GM23338 (cell line): ENCODE measurements at regions not wholly inside any gene's neighbourhood (a gene's known extent, or its start where the extent isn't known, plus 50 kb on each side); places are given as distances from the start of the nearest gene placed in this dataset.

ENCODE experiments used
- ATAC-seq: fragments of 200-7000 bp; cut with Tn5 transposase; 3 replicates; pipeline ENCODE4 v1.9.1; 2020
- DNase-seq: peaks from one replicate; pipeline ENCODE4 v3.0.0-alpha.2; 2015; ENCODE audit warnings: low spot score
- H2AFZ ChIP-seq: fragments of 200-600 bp; sonication (generic); 2 replicates; pipeline ENCODE4 v1.8.0; 2016; ENCODE audit warnings: antibody characterized with exemption, mild to moderate bottlenecking, moderate library complexity
- H3F3A ChIP-seq: fragments of 200-600 bp; sonication (generic); replicated peaks from 2 replicates; pipeline ENCODE4 v1.8.0; 2017; ENCODE audit warnings: antibody characterized with exemption, mixed run types, low read depth
- H3K27ac ChIP-seq: fragments of 200-600 bp; sonication (generic); 2 replicates; pipeline ENCODE4 v1.6.1; 2016; ENCODE audit warnings: low read depth
- H3K27me3 ChIP-seq: fragments of 200-600 bp; sonication (generic); 2 replicates; pipeline ENCODE4 v1.8.0; 2016; ENCODE audit warnings: mild to moderate bottlenecking, mixed run types, moderate library complexity; ENCODE audit not compliant: insufficient read depth
- H3K36me3 ChIP-seq: fragments of 200-600 bp; sonication (generic); 2 replicates; pipeline ENCODE4 v1.8.0; 2016; ENCODE audit warnings: mild to moderate bottlenecking; ENCODE audit not compliant: insufficient read depth
- H3K4me1 ChIP-seq: fragments of 200-600 bp; sonication (generic); 2 replicates; pipeline ENCODE4 v1.8.0; 2016; ENCODE audit warnings: mild to moderate bottlenecking, moderate library complexity; ENCODE audit not compliant: insufficient read depth
- H3K4me2 ChIP-seq: fragments of 200-600 bp; sonication (generic); 2 replicates; pipeline ENCODE4 v1.7.1; 2017; ENCODE audit warnings: mixed run types
- H3K4me3 ChIP-seq: fragments of 200-600 bp; sonication (generic); 2 replicates; pipeline ENCODE4 v1.6.1; 2016; ENCODE audit warnings: mixed run types
- H3K79me2 ChIP-seq: fragments of 200-600 bp; sonication (generic); replicated peaks from 2 replicates; pipeline ENCODE4 v1.8.0; 2017; ENCODE audit warnings: mild to moderate bottlenecking; ENCODE audit not compliant: insufficient read depth
- H3K9me2 ChIP-seq: fragments of 200-600 bp; sonication (generic); 2 replicates; pipeline ENCODE4 v1.8.0; 2017; ENCODE audit not compliant: insufficient read depth
- H4K20me1 ChIP-seq: fragments of 200-600 bp; sonication (generic); replicated peaks from 2 replicates; pipeline ENCODE4 v1.8.0; 2017; ENCODE audit warnings: mild to moderate bottlenecking; ENCODE audit not compliant: insufficient read depth
- H3K27ac Mint-ChIP-seq: 2 replicates; pipeline ENCODE4 v1.8.0; 2020; ENCODE audit warnings: inconsistent platforms, mild to moderate bottlenecking, moderate library complexity, mixed read lengths
- H3K27me3 Mint-ChIP-seq: 3 replicates; pipeline ENCODE4 v1.8.0; 2022; ENCODE audit warnings: low read depth, mild to moderate bottlenecking, moderate library complexity, mixed read lengths, inconsistent platforms; ENCODE audit not compliant: insufficient read depth, poor library complexity
- H3K36me3 Mint-ChIP-seq: 3 replicates; pipeline ENCODE4 v1.8.0; 2021; ENCODE audit warnings: low read depth, mild to moderate bottlenecking, inconsistent platforms, moderate library complexity, mixed read lengths
- H3K4me1 Mint-ChIP-seq: 3 replicates; pipeline ENCODE4 v1.8.0; 2020; ENCODE audit warnings: mild to moderate bottlenecking, inconsistent platforms, mixed read lengths
- H3K4me3 Mint-ChIP-seq: 3 replicates; pipeline ENCODE4 v1.8.0; 2021; ENCODE audit warnings: moderate library complexity, mild to moderate bottlenecking, inconsistent platforms, mixed read lengths
- H3K9me3 Mint-ChIP-seq: 3 replicates; pipeline ENCODE4 v1.8.0; 2020; ENCODE audit warnings: moderate library complexity, mild to moderate bottlenecking, inconsistent platforms, mixed read lengths
- CREB1 ChIP-seq: fragments of 250-450 bp; sonication (Bioruptor Pico); IDR thresholded peaks from 2 replicates; pipeline ENCODE4 v1.5.0; 2020; ENCODE audit warnings: low read depth, mild to moderate bottlenecking, moderate library complexity
- EZH2 ChIP-seq: fragments of 200-600 bp; sonication (generic); IDR thresholded peaks from one replicate; pipeline ENCODE4 v1.8.0; 2017; ENCODE audit warnings: antibody characterized with exemption, mild to moderate bottlenecking, low read depth; ENCODE audit not compliant: unreplicated experiment
- EZH2phosphoT487 ChIP-seq: fragments of 200-600 bp; sonication (generic); IDR thresholded peaks from one replicate; pipeline ENCODE4 v1.8.1; 2018; ENCODE audit warnings: antibody characterized with exemption; ENCODE audit not compliant: unreplicated experiment
- JUNB ChIP-seq: IDR thresholded peaks from one replicate; pipeline ENCODE4 v1.6.1; 2016; ENCODE audit warnings: antibody characterized with exemption; ENCODE audit not compliant: unreplicated experiment
- NANOG ChIP-seq: IDR thresholded peaks from 2 replicates; pipeline ENCODE4 v1.6.1; 2016; ENCODE audit warnings: antibody characterized with exemption, borderline replicate concordance
- POLR2AphosphoS5 ChIP-seq: IDR thresholded peaks from 2 replicates; pipeline ENCODE4 v1.6.1; 2016; ENCODE audit warnings: antibody characterized with exemption, low read depth
- STAT1 ChIP-seq: IDR thresholded peaks from one replicate; pipeline ENCODE4 v1.6.1; 2016; ENCODE audit warnings: antibody characterized with exemption; ENCODE audit not compliant: unreplicated experiment
- ZNF114 ChIP-seq: fragments of 250-450 bp; sonication (Bioruptor Pico); IDR thresholded peaks from 2 replicates; pipeline ENCODE4 v1.5.0; 2020; ENCODE audit warnings: mild to moderate bottlenecking, moderate library complexity
- ZNF331 ChIP-seq: fragments of 250-450 bp; sonication (Bioruptor Pico); IDR thresholded peaks from 2 replicates; pipeline ENCODE4 v1.5.0; 2020; ENCODE audit warnings: low read depth, mild to moderate bottlenecking, moderate library complexity
- TF ChIP-seq, protein P1 (sequence below): IDR thresholded peaks from 2 replicates; pipeline ENCODE4 v1.6.1; 2016; ENCODE audit warnings: antibody characterized with exemption
- TF ChIP-seq, protein P2 (sequence below), 2 experiments: fragments of 200-600 bp in 1 of 2; sonication (generic) in 1 of 2; conservative IDR thresholded peaks; 2 replicates each; pipeline versions ENCODE4 v1.5.1 to v1.6.1; 2016 to 2017; ENCODE audit warnings: antibody characterized with exemption in 2 of 2, low read depth in 2 of 2, mild to moderate bottlenecking in 2 of 2, moderate library complexity in 1 of 2
- TF ChIP-seq, protein P3 (sequence below): IDR thresholded peaks from one replicate; pipeline ENCODE4 v1.6.1; 2018; ENCODE audit warnings: antibody characterized with exemption; ENCODE audit not compliant: unreplicated experiment
- TF ChIP-seq, protein P4 (sequence below): fragments of 250-450 bp; sonication (Bioruptor Pico); IDR thresholded peaks from 2 replicates; pipeline ENCODE4 v1.5.0; 2020; ENCODE audit warnings: mild to moderate bottlenecking, moderate library complexity

DNA sequence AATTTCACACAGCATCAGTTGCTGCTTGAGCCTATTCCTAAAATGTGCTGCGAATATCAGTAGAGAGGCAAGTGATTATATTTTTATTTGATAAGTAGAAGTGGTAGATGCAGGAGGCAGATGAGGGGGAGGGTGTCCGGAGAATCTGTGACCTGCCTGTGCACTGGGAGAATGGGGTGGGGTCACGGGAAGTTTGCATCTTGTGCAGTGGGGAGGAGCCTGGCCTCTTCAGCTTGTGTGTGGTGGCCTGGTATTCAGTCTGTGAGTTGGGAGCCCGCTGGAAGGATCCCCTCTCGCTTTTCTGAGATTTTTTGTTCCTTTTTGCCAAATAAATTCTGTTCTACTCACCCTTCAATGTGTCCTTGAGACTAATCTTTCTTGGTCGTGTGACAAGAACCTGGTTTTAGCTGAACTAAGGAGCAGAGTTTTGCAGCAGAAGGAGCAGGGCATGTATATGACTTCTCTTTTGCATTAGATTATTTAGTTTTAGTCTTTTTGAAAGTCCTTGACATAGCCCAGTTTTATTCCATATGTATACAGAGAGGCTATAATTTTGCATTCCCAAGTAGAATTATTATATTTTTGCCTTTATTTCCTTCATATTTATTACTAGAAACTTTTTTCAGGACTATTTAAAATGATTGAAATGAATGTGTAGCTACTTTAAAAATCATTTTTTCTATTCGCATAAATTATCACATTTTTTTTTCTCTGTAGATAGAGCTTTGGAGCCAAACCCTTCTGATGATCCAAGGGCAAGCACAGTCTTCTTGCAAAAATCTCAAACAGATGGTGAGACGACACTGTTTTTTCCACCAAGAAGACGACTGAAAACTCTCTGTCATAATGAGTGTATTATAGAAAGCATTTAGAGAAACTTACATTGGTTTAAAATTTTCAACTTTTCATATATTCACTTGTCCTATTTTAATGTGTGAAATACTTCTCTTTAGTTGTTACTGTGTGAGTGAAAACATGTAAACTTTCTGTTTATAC is 1257.2 kb downstream of the UQCRFS1 start:
- no peaks in the 10 kb centered on the region for H3K27me3 Mint-ChIP-seq
- DNase-seq = no peak
- no peak overlapping the region for H3K4me3 Mint-ChIP-seq
- TF ChIP-seq ZNF331 (CRISPR knock-in tag) (no peak), NANOG (no peak), ZNF114 (CRISPR knock-in tag) (no peak), JUNB (no peak), EZH2phosphoT487 (no peak), POLR2AphosphoS5 (no peak), CREB1 (CRISPR knock-in tag) (no peak), STAT1 (no peak), EZH2 (no peak)
- TF ChIP-seq, protein P1, sequence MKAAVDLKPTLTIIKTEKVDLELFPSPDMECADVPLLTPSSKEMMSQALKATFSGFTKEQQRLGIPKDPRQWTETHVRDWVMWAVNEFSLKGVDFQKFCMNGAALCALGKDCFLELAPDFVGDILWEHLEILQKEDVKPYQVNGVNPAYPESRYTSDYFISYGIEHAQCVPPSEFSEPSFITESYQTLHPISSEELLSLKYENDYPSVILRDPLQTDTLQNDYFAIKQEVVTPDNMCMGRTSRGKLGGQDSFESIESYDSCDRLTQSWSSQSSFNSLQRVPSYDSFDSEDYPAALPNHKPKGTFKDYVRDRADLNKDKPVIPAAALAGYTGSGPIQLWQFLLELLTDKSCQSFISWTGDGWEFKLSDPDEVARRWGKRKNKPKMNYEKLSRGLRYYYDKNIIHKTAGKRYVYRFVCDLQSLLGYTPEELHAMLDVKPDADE = no peak
- TF ChIP-seq, protein P2, sequence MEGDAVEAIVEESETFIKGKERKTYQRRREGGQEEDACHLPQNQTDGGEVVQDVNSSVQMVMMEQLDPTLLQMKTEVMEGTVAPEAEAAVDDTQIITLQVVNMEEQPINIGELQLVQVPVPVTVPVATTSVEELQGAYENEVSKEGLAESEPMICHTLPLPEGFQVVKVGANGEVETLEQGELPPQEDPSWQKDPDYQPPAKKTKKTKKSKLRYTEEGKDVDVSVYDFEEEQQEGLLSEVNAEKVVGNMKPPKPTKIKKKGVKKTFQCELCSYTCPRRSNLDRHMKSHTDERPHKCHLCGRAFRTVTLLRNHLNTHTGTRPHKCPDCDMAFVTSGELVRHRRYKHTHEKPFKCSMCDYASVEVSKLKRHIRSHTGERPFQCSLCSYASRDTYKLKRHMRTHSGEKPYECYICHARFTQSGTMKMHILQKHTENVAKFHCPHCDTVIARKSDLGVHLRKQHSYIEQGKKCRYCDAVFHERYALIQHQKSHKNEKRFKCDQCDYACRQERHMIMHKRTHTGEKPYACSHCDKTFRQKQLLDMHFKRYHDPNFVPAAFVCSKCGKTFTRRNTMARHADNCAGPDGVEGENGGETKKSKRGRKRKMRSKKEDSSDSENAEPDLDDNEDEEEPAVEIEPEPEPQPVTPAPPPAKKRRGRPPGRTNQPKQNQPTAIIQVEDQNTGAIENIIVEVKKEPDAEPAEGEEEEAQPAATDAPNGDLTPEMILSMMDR (conservative IDR thresholded peaks at IDR 0.05; ENCODE audit: low read depth in 2 of 2) = no peak
- TF ChIP-seq, protein P3, sequence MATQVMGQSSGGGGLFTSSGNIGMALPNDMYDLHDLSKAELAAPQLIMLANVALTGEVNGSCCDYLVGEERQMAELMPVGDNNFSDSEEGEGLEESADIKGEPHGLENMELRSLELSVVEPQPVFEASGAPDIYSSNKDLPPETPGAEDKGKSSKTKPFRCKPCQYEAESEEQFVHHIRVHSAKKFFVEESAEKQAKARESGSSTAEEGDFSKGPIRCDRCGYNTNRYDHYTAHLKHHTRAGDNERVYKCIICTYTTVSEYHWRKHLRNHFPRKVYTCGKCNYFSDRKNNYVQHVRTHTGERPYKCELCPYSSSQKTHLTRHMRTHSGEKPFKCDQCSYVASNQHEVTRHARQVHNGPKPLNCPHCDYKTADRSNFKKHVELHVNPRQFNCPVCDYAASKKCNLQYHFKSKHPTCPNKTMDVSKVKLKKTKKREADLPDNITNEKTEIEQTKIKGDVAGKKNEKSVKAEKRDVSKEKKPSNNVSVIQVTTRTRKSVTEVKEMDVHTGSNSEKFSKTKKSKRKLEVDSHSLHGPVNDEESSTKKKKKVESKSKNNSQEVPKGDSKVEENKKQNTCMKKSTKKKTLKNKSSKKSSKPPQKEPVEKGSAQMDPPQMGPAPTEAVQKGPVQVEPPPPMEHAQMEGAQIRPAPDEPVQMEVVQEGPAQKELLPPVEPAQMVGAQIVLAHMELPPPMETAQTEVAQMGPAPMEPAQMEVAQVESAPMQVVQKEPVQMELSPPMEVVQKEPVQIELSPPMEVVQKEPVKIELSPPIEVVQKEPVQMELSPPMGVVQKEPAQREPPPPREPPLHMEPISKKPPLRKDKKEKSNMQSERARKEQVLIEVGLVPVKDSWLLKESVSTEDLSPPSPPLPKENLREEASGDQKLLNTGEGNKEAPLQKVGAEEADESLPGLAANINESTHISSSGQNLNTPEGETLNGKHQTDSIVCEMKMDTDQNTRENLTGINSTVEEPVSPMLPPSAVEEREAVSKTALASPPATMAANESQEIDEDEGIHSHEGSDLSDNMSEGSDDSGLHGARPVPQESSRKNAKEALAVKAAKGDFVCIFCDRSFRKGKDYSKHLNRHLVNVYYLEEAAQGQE = no peak
- TF ChIP-seq, protein P4, sequence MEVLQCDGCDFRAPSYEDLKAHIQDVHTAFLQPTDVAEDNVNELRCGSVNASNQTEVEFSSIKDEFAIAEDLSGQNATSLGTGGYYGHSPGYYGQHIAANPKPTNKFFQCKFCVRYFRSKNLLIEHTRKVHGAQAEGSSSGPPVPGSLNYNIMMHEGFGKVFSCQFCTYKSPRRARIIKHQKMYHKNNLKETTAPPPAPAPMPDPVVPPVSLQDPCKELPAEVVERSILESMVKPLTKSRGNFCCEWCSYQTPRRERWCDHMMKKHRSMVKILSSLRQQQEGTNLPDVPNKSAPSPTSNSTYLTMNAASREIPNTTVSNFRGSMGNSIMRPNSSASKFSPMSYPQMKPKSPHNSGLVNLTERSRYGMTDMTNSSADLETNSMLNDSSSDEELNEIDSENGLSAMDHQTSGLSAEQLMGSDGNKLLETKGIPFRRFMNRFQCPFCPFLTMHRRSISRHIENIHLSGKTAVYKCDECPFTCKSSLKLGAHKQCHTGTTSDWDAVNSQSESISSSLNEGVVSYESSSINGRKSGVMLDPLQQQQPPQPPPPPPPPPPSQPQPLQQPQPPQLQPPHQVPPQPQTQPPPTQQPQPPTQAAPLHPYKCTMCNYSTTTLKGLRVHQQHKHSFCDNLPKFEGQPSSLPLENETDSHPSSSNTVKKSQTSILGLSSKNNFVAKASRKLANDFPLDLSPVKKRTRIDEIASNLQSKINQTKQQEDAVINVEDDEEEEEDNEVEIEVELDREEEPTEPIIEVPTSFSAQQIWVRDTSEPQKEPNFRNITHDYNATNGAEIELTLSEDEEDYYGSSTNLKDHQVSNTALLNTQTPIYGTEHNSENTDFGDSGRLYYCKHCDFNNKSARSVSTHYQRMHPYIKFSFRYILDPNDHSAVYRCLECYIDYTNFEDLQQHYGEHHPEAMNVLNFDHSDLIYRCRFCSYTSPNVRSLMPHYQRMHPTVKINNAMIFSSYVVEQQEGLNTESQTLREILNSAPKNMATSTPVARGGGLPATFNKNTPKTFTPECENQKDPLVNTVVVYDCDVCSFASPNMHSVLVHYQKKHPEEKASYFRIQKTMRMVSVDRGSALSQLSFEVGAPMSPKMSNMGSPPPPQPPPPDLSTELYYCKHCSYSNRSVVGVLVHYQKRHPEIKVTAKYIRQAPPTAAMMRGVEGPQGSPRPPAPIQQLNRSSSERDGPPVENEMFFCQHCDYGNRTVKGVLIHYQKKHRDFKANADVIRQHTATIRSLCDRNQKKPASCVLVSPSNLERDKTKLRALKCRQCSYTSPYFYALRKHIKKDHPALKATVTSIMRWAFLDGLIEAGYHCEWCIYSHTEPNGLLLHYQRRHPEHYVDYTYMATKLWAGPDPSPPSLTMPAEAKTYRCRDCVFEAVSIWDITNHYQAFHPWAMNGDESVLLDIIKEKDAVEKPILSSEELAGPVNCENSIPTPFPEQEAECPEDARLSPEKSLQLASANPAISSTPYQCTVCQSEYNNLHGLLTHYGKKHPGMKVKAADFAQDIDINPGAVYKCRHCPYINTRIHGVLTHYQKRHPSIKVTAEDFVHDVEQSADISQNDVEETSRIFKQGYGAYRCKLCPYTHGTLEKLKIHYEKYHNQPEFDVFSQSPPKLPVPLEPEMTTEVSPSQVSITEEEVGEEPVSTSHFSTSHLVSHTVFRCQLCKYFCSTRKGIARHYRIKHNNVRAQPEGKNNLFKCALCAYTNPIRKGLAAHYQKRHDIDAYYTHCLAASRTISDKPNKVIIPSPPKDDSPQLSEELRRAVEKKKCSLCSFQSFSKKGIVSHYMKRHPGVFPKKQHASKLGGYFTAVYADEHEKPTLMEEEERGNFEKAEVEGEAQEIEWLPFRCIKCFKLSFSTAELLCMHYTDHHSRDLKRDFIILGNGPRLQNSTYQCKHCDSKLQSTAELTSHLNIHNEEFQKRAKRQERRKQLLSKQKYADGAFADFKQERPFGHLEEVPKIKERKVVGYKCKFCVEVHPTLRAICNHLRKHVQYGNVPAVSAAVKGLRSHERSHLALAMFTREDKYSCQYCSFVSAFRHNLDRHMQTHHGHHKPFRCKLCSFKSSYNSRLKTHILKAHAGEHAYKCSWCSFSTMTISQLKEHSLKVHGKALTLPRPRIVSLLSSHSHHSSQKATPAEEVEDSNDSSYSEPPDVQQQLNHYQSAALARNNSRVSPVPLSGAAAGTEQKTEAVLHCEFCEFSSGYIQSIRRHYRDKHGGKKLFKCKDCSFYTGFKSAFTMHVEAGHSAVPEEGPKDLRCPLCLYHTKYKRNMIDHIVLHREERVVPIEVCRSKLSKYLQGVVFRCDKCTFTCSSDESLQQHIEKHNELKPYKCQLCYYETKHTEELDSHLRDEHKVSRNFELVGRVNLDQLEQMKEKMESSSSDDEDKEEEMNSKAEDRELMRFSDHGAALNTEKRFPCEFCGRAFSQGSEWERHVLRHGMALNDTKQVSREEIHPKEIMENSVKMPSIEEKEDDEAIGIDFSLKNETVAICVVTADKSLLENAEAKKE (CRISPR knock-in tag) = no peak
- Histone ChIP-seq H2AFZ (no peak overlapping the region), H3F3A (no peaks in the 10 kb centered on the region), H3K27ac (no peak overlapping the region), H4K20me1 (no peaks in the 10 kb centered on the region), H3K27me3 (no peaks in the 10 kb centered on the region), H3K4me1 (no peaks in the 10 kb centered on the region), H3K9me2 (no peaks in the 10 kb centered on the region; the same call in 1 of the 2 replicates), H3K79me2 (no peaks in the 10 kb centered on the region), H3K36me3 (no peaks in the 10 kb centered on the region), H3K4me2 (no peak overlapping the region), H3K4me3 (no peak overlapping the region)
- H3K4me1 Mint-ChIP-seq = peaks cover 8% of the 10 kb centered on the region; the same call in 2 of the 3 replicates
- no peaks in the 10 kb centered on the region for H3K36me3 Mint-ChIP-seq
- peaks cover 20% of the 10 kb centered on the region for H3K9me3 Mint-ChIP-seq
- no peak for ATAC-seq
- H3K27ac Mint-ChIP-seq = no peak overlapping the region
